GM04504 (cell line): ENCODE measurements at regions not wholly inside any gene's neighbourhood (a gene's known extent, or its start where the extent isn't known, plus 50 kb on each side); places are given as distances from the start of the nearest gene placed in this dataset.
"Not testable (repeated sequence)": the region's sequence is repeated elsewhere in the genome, so short reads cannot be mapped to it uniquely, and the experiment has no call there.

Source experiments
- DNase-seq: peaks from one replicate; pipeline ENCODE4 v3.0.0-alpha.2; 2012; ENCODE audit warnings: low read depth

DNA sequence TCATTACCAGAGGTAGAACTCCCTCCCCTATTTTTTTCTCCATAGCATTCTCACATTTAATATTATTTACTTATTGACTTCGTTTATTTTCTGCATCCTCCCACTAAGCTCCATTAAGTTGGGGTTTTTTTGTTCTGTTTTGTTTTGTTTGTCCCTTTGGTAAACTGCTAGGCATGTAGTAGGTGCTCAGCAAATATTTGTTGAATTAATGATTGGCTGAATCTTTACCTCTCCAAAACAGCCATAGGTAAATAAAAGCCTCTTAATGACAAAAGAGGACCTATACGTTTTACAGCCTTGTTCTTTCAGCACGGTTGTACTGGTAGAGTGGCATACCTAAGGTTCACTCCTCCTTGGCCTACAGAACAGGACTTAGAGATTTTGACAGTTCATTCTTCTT lies 52.0 kb downstream of the PRORP start:
- DNase-seq, result no peak

DNA sequence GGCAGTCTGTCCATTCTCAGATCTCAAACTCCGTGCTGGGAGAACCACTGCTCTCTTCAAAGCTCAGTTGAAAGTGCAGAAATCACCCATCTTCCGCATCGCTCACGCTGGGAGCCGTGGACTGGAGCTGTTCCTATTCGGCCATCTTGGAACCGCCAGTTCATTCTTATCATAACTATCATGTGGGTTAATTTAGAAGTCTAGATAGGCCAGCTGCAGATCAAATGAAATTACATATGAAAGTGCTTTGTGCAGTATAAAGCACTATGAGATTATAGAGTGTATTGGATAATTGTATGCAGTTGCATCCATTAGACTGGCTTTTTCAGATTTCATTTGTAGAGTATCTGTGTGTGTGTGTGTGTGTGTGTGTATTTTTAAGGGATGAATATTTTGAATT lies 57.8 kb downstream of the PRORP start:
- DNase-seq, result no peak

DNA sequence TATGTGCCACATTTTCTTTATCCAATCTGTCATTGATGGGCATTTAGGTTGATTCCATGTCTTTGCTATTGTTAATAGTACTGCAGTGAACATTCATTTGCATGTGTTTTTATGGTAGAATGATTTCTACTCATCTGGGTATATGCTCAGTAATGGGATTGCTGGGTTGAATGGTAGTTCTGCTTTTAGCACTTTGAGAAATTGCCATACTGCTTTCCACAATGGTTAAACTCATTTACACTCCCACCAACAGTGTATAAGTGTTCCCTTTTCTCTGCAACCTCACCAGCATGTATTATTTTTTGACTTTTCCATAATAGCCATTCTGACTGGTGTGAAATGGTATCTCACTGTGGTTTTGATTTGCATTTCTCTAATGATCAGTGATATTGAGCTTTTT lies 62.5 kb downstream of the PRORP start:
- DNase-seq, result not testable (repeated sequence)

DNA sequence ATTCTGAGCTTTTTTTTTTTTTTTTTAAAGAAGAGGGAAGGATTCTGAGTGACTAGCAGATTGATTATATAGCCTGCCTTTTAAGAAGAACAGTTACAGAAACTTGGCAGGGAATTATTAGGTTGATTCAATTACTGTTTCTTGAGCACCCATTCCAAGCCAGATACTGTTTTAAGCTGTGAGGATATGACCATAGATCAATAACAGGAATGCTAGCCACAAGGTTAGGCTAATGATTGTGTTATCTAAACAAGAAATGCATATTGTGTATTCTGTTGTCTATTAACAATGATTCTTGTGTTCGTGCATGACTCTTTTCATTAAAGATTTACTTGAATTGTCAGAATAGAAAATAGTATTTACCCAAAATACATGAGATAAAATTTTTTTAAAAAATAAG lies 67.1 kb downstream of the PRORP start:
- DNase-seq, result no peak

DNA sequence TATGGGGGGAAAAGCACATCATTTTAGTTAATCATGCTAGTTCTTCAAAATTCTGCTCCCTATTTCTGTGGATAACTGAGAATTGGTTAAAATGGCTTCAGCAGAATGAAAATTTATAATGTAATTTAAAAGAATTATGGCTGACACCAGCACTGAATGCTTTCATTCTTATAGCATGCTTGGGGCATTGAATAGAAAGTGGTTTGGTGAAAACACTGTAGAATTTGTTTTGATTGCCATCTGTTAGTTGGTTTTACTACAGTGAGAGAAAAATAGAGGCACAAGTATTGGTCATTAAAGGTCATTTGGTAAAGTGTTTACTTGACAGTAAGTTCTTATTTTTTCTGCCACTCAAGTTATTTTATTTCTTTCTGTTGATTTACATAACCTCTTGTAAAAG lies 70.8 kb downstream of the PRORP start:
- DNase-seq, result no peak

DNA sequence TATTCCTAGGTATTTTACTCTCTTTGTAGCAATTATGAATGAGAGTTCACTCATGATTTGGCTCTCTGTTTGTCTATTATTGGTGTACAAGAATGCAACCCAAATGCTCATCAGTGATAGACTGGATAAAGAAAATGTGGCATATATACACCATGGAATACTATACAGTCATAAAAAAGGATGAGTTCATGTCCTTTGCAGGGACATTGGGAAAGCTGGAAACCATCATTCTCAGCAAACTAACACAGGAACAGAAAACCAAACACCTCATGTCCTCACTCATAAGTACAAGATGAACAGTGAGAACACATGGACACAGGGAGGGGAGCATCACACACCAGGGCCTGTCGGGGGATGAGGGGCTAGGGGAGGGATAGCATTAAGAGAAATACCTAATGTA lies 71.8 kb downstream of the PRORP start:
- not testable (repeated sequence) for DNase-seq

DNA sequence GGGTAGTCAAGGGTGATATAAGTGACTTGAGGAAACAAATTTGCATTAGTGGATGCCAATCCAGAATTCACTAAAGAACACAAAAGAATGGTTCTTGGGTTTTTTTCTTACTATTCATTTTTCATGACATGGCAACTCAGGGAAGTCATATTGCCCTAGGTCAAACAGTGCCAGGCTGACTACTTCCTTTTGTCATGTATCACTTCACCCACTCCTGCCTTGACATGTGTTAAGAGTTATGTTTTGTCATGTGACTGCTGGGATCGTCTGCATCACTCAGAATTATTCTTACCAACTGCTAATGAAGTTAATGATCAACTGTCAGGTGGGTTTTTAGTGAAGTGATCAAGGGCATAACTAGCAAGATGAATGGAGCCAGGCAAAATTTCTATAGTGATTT lies 74.2 kb downstream of the PRORP start:
- no peak for DNase-seq

DNA sequence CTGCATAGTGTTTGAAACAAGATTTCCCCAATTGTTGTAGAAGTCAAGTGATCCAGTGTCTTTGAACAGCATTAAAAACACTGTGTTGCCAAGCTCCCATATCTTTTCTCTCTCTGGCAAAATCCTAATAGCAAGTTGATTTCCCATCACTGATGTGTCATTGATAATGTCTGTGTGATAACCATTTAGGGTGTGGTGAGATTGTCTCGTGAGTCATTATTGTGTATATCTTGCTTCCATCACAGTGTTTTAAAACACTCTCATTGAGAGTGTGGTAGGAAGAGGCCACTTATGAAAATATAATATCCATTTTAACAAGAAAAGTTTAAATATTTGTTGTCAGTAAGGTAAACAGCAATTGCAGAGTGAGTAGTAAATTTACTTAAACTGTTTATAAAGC lies 74.7 kb downstream of the PRORP start:
- no peak for DNase-seq

DNA sequence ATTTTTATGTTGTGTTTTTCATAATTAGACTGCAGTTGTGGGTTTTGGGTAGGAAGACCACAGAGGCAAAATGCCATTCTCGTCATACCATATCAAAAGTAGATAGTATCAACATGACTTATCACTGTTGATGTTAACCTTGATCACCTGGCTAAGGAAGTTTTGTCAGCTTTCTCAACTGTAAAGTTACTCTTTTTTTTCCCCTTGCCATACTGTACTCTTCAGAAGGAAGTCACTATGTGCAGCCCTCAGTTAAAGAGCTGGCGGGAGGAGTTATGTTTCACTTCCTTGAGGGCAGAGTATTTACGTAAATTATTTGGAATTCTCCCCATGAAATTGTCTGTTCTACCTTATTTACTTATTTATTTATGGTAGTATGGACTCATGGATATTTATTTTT lies 78.7 kb downstream of the PRORP start:
- no peak for DNase-seq

DNA sequence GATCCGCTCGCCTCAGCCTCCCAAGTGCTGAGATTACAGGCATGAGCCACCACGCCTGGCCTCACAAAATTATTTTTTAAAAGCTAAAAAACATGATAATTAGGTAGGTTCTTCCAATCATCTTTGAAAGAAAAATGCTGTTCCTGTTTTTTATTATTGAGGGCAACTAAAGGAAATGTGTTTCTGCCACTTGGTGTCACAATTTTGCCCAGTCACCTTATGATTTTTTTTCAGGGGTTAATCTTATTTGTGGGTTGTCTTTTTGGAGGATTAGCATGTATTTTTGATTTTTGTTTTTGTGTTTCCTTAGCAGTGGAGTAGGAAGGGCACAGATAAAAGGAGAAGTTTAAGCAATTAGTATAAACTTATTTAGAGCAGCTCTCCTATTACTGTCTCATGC lies 79.8 kb downstream of the PRORP start:
- no peak for DNase-seq

DNA sequence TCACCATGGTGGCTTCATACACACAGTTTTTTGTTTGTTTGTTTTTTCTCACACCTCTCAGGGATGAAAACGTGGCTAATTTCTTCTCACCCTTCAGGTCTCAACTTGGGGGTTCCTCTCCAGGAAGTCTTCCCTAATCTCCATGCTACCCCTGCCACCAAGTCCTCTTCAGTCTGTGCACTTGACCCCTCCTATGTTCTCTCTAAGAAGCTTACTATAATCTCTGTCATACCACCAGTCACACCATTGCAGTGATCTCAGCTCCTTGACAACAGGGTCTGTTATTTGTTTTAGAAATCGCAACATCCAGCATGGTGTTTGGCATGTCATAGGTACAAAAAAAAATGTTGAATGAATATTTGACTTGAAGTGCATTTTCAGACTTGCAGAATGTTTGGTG lies 83.4 kb downstream of the PRORP start:
- no peak for DNase-seq

DNA sequence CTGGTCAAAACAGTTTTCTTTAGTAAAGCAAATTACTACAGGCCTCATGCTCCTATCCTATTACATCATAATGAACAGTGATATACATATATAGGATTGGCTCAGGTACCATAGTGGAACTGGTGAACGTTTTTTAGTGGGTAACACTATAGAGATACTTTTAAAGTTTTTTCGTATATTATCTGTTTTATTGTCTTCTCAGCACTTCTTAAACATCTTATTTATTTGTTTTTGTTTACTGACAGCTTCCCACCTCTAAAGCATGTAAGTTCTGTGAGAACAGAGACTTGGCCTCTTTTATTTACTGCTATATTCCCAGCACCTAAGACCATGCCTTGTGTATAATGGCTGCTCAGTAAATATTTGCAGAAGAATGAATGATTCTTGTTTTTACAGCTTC lies 81.1 kb upstream of the PSMA6 start:
- DNase-seq, result no peak

DNA sequence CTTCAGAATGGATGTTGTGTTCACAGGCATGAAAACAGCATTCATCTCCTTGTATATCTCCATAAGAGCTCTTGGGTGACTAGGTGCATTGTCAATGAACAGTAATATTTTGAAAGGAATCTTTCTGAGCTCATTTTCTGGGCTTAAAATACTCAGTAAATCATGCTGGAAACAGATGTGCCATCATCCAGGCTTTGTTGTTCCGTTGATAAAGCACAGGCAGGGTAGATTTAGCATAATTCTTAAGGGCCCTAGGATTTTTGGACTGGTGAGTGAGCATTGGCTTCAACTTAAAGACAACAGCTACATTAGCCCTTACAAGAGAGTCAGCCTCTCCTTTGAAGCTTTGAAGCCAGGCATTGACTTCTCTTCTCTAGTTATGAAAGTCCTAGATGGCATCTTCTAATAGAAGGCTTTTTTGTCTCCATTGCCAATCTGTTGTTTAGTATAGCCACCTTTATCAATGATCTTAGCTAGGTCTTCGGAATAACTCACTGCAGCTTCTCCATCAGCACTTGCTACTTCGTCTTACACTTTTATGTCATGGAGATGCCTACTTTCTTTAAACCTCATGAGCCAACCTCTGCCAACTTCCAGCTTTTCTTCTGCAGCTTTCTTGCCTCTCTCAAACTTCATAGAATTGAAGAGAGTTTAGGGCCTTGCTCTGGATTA lies 79.6 kb upstream of the PSMA6 start:
- no peak for DNase-seq

DNA sequence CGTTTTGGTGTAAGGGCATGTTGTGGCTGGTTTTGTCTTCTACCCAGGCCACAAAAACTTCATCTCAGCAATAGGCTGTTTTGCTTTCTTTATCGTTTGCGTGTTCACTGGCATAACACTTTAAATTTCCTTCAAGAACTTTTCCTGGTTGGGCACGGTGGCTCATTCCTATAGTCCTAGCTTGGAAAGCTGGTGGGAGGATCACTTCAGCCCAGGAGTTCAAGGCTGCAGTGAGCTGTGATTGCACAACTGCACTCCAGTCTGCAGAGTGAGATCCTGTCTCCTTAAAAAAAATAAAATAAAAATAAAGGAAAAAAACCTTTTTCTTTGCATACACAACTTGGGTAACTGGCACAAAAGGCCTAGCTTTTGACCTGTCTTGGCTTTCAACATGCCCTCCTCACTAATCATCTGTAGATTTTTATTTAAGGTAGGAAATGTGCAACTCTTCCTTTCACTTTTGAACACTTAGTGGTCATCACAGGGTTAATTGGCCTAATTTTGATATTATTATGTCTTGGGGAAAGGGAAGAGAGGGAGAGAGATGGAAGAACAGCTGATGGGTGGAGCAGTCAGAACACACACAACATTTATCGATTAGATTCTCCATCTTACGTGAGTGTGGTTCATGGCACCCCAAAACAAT lies 78.9 kb upstream of the PSMA6 start:
- DNase-seq, result no peak

DNA sequence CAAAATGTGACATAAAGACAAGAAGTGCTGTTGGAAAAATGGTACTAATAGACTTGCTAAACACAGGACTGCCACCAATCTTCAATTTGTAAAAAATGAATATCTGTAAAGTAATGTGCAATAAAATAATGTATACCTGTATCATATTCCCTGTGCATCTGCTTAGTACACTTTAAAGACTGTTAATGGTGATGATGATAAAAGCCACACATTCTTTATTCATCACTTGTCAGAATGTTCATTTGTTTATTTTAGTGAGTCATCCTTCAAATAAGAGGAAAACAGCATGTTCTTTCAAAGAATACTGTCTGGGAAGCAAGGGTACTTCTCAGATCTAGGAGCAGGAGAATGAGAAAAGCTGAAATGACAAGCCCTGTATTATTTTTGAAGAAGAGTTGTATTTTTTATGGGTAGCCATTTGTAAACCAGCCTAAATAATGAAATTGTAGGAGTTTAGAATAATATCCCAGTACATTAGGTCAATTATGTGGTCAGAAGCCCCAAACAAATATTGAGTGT lies 78.3 kb upstream of the PSMA6 start:
- no peak for DNase-seq

DNA sequence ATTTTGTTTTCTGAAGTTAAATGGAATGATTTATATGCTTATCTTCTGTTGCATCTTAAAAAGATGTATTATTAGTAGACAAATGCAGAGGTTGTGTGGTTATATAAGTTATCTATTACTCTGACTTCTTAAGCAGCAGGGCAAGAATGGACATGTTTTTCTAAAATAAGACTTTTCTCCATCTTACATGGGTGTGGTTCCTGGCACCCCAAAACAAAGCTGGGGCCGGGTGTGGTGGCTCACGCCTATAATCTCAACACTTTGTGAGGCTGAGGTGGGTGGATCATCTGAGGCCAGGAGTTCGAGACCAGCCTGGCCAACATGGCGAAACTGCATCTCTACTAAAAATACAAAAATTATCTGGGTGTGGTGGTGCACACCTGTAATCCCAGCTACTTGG lies 77.8 kb upstream of the PSMA6 start:
- not testable (repeated sequence) for DNase-seq

DNA sequence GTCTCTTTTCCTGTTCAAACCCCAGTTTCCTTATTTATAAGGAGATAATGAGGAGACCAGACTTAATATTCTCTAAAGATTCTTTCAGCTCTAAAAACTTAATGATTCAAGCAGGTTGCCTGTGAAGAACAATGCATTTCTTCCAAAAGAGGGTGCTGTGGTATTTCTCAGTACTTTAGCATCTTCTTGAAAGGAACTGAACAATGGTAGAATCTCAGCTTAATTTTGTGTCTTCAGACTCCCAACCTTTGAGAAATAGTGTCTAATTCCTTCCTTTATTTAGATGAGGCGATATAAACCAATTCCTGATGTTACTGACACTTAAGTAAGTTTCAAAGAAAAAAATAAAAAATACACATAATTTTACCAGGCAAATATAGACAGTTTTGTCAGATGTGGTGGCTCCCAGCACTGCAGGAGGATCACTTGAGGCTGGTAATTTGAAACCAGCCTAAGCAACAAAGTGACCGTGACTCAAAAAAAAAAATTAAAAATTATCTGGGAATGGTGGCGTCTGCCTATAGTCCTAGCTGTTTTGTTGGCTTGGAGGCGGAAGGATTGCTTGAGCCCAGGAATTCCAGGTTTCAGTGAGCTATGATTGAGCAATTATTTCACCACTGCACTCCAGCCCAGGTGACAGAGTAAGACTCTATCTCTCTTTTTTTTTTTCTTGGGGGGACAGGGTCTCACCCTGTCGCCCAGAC lies 76.9 kb upstream of the PSMA6 start:
- DNase-seq, result peak; percentile 40

DNA sequence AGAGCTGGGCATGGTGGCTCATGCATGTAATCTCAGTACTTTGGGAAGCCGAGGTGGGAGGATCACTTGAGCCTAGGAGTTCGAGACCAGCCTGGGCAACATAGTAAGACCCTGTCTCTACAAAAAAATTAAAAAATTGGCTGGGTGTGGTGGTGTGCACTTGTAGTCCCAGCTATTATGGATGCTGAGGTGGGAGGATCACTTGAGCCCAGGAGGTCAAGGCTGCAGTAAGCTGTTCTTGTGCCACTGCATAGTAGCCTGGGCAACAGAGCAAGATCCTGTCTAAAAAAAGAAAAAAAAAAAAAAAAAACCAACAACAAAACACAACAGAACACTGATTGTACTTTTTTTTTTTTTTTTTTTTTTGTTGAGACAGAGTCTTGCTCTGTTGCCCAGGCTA lies 74.0 kb upstream of the PSMA6 start:
- DNase-seq, result not testable (repeated sequence)

DNA sequence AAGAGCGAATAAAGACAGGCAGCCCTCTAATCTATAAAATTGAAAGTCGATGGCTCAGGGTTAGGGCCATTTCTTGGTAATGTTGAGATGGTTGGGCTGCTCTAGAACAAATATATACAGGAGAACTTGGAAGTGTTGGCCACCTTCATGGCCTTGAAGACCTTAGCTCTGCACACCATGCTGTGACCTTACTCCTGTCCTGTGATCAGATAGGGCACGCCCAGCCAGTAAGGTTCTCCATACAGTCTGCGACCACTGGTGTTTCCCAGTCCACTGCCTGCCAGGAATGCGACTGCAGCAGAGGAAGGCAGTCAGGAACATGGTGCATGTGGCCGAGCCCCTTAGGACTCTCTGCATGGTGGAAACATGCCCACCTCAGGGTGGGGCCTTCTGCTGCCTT lies 73.2 kb upstream of the PSMA6 start:
- DNase-seq, result no peak

DNA sequence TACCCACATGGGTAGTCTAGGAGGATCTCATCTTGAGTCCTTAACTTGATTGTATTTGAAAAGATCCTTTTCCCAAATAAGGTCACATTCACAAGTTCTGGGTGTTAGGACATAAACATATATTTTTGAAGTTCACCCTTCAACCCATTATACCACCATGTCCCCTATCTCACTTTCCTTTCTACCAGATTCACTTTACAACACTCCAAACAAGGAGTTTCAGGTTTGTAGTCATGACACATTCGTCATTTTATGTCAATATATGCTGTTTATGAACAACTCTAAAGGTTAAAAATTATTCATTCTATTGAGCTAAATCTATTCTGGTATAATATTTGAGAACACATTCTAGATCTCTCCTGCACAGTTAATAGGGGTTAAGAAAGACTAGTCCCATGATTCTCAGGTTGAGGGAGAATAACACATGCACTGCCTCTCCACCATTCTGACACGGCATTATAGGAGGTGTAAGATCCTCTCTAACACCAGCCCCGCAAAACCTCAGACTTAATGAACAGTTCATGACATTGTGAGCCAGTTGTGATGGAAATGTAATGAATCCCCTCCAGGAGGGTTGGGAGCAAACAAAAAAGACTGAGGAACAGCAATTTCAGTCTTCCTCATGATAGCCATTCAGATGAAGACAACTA lies 72.0 kb upstream of the PSMA6 start:
- no peak for DNase-seq

DNA sequence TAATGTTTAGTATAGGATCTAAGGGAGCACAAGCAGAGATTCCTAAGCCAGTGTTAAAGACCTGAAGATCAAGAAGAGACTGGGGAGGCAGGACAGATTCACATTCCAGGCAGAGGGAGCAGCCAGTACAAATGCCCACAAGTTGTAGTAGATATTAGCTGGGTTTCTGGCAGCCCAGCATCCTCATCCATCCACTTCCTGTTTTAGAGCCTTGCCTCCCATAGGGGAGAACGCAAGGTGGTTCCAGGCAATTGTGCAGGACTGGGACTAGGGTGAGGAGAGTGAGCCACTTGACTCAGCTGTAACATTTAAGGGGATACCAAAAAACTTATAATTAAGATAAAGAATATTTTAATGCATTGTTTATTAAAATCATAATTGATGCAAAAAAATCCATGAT lies 71.3 kb upstream of the PSMA6 start:
- no peak for DNase-seq

DNA sequence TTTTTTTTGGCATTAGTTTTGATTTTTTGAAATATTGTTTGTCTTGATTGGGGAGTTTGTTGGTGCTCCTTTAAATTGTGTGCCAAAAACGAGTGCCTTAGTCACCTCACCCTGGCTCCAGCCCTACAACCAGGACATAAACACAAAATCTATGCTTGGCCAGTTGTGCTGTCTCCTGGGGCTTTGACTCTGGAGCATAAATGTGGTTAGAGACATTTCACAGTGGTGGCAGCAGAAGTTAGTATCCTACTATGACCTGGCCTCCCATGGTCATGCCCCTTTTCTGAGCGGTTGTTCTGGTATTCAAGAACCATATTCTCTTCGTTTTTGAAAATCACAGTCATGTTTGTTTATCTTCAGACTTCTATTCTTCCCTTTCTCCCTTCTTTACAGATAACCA lies 70.7 kb upstream of the PSMA6 start:
- DNase-seq, result no peak

DNA sequence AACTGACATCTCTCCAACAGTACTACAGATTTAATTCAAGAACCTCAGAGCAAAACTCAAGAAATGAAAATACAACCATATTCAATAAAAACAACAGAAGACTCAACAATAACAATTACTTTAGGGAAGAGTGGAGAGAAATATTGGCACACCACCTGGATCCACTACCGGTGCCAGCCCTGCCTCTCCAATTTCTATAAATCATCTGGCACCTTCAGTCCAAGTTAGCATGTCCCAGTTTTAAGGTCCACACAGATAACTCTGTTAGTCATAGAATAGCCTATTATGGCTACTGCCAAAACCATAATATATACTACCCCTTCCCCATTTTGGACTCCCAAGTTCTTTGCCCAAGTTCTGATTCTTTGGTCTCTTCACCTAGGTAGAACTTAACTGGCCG lies 69.9 kb upstream of the PSMA6 start:
- DNase-seq, result no peak
